ENCODE measurements at regions not wholly inside any gene's neighbourhood (a gene's known extent, or its start where the extent isn't known, plus 50 kb on each side); places are given as distances from the start of the nearest gene placed in this dataset.
"Not testable (repeated sequence)": the region's sequence is repeated elsewhere in the genome, so short reads cannot be mapped to it uniquely, and the experiment has no call there.

GRCh38 chr12:90443466-90443865 is 511.5 kb downstream of the CCER1 start:
- TF ChIP-seq, protein P1, sequence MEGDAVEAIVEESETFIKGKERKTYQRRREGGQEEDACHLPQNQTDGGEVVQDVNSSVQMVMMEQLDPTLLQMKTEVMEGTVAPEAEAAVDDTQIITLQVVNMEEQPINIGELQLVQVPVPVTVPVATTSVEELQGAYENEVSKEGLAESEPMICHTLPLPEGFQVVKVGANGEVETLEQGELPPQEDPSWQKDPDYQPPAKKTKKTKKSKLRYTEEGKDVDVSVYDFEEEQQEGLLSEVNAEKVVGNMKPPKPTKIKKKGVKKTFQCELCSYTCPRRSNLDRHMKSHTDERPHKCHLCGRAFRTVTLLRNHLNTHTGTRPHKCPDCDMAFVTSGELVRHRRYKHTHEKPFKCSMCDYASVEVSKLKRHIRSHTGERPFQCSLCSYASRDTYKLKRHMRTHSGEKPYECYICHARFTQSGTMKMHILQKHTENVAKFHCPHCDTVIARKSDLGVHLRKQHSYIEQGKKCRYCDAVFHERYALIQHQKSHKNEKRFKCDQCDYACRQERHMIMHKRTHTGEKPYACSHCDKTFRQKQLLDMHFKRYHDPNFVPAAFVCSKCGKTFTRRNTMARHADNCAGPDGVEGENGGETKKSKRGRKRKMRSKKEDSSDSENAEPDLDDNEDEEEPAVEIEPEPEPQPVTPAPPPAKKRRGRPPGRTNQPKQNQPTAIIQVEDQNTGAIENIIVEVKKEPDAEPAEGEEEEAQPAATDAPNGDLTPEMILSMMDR (conservative IDR thresholded peaks at IDR 0.05 in 1 of 2, IDR thresholded peaks at IDR 0.05 in 1 of 2; ENCODE audit: extremely low read depth in 1 of 2, insufficient read depth in 1 of 2, low read depth in 1 of 2, low read length in 2 of 2) = not testable (repeated sequence)
- not testable (repeated sequence) for TF ChIP-seq EZH2 (IDR thresholded peaks at IDR 0.05; ENCODE audit: borderline replicate concordance, low read length)
